ENCODE measurements at regions not wholly inside any gene's neighbourhood (a gene's known extent, or its start where the extent isn't known, plus 50 kb on each side); places are given as distances from the start of the nearest gene placed in this dataset.

- H3F3A ChIP-seq (ENCODE audit: control insufficient read depth, insufficient read depth), result no peaks in the 10 kb centered on the region
- no peak overlapping the region for H3K4me3 ChIP-seq (ENCODE audit: low read length)
- no peaks in the 10 kb centered on the region for H3K27me3 ChIP-seq (ENCODE audit: control insufficient read depth, low read length)
- no peaks in the 10 kb centered on the region for H3K79me2 ChIP-seq (ENCODE audit: control insufficient read depth, low read length)
- H3K9me3 ChIP-seq (ENCODE audit: control insufficient read depth, insufficient read depth, low read length), result no peaks in the 10 kb centered on the region
- H3K4me1 ChIP-seq (ENCODE audit: control insufficient read depth, low read length), result no peaks in the 10 kb centered on the region
- no peak overlapping the region for H3K4me2 ChIP-seq (ENCODE audit: low read length)
- TF ChIP-seq CTCF (IDR thresholded peaks at IDR 0.05; ENCODE audit: low read depth, low read length, poor library complexity, severe bottlenecking) (no peak), EZH2phosphoT487 (IDR thresholded peaks at IDR 0.05; ENCODE audit: borderline replicate concordance, low read length) (no peak)
- no peaks in the 10 kb centered on the region for H3K9me2 ChIP-seq (replicated peaks; ENCODE audit: control insufficient read depth, low read length)
- no peak overlapping the region for H3K27ac ChIP-seq (ENCODE audit: low read depth, low read length)
- no peaks in the 10 kb centered on the region for H3K36me3 ChIP-seq (ENCODE audit: control insufficient read depth, low read length)
- H4K20me1 ChIP-seq (ENCODE audit: control insufficient read depth, insufficient read depth, low read depth, low read length), result no peaks in the 10 kb centered on the region
Measured at GRCh38 chr18:40739029-40739428, 1216.0 kb upstream of the PIK3C3 start.

- H3K9me2 ChIP-seq (replicated peaks; ENCODE audit: control insufficient read depth, low read length), result no peaks in the 10 kb centered on the region
- H3K4me2 ChIP-seq (ENCODE audit: low read length), result no peak overlapping the region
- no peaks in the 10 kb centered on the region for H3K4me1 ChIP-seq (ENCODE audit: control insufficient read depth, low read length)
- TF ChIP-seq EZH2phosphoT487 (IDR thresholded peaks at IDR 0.05; ENCODE audit: borderline replicate concordance, low read length) (no peak), CTCF (IDR thresholded peaks at IDR 0.05; ENCODE audit: low read depth, low read length, poor library complexity, severe bottlenecking) (no peak)
- no peak overlapping the region for H3K27ac ChIP-seq (ENCODE audit: low read depth, low read length)
- H3K79me2 ChIP-seq (ENCODE audit: control insufficient read depth, low read length), result no peaks in the 10 kb centered on the region
- H3F3A ChIP-seq (ENCODE audit: control insufficient read depth, insufficient read depth), result no peaks in the 10 kb centered on the region
- no peak overlapping the region for H3K4me3 ChIP-seq (ENCODE audit: low read length)
- H3K36me3 ChIP-seq (ENCODE audit: control insufficient read depth, low read length), result no peaks in the 10 kb centered on the region
- no peaks in the 10 kb centered on the region for H3K9me3 ChIP-seq (ENCODE audit: control insufficient read depth, insufficient read depth, low read length)
- H3K27me3 ChIP-seq (ENCODE audit: control insufficient read depth, low read length), result no peaks in the 10 kb centered on the region
- no peaks in the 10 kb centered on the region for H4K20me1 ChIP-seq (ENCODE audit: control insufficient read depth, insufficient read depth, low read depth, low read length)
Measured at GRCh38 chr18:40738321-40738880, 1216.6 kb upstream of the PIK3C3 start.

DNA sequence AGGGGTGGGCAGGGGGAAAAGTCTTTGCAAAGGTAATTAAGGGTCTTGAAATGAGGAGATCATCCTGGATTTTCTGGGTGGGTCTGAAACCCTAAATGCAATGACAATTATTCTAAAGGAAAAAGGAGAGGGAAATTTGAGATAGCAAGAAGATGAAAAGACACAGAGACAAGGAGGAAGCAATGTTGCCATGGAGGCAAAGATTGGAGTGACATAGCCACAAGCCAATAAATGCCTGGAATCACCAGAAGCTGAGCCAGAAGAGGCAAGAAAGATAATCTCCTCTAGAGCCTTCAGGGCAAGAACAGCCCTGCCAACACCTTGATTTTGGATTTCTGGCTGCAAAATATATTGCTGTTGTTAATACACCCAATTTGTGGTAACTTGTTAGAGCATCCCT is 1246.3 kb upstream of the PIK3C3 start:
- Histone ChIP-seq H3K4me1 (ENCODE audit: control insufficient read depth, low read length) (no peaks in the 10 kb centered on the region), H3K79me2 (ENCODE audit: control insufficient read depth, low read length) (no peaks in the 10 kb centered on the region), H3K9me2 (replicated peaks; ENCODE audit: control insufficient read depth, low read length) (no peaks in the 10 kb centered on the region), H3F3A (ENCODE audit: control insufficient read depth, insufficient read depth) (no peaks in the 10 kb centered on the region), H3K9me3 (ENCODE audit: control insufficient read depth, insufficient read depth, low read length) (no peaks in the 10 kb centered on the region), H3K27me3 (ENCODE audit: control insufficient read depth, low read length) (no peaks in the 10 kb centered on the region), H3K27ac (ENCODE audit: low read depth, low read length) (no peak overlapping the region), H3K36me3 (ENCODE audit: control insufficient read depth, low read length) (no peaks in the 10 kb centered on the region), H3K4me3 (ENCODE audit: low read length) (no peak overlapping the region), H3K4me2 (ENCODE audit: low read length) (no peak overlapping the region), H4K20me1 (ENCODE audit: control insufficient read depth, insufficient read depth, low read depth, low read length) (no peaks in the 10 kb centered on the region)
- TF ChIP-seq EZH2phosphoT487 (IDR thresholded peaks at IDR 0.05; ENCODE audit: borderline replicate concordance, low read length) (no peak), CTCF (IDR thresholded peaks at IDR 0.05; ENCODE audit: low read depth, low read length, poor library complexity, severe bottlenecking) (no peak)

Data from DOHH2 (cell line).